Esophagus squamous epithelium (tissue), 5 donors: ENCODE measurements at regions not wholly inside any gene's neighbourhood (a gene's known extent, or its start where the extent isn't known, plus 50 kb on each side); places are given as distances from the start of the nearest gene placed in this dataset.

Experiments
- DNase-seq: peaks from one replicate; lab custom pipeline; 2025; lab: John Stamatoyannopoulos, UW
- H3K27ac ChIP-seq, 4 donors: fragments of 200-600 bp; sonication (generic); one replicate each; pipeline ENCODE4 v1.5.1; 2016 to 2019; ENCODE audit warnings: mild to moderate bottlenecking in 1 of 4
- H3K27me3 ChIP-seq, 4 donors: fragments of 200-600 bp; sonication (generic); 1 replicate in 3 of 4; 2 replicates in 1 of 4; pipeline versions ENCODE4 v1.5.1 to v1.6.0; 2017 to 2021; ENCODE audit warnings: antibody characterized with exemption in 1 of 4
- H3K36me3 ChIP-seq, 3 donors: fragments of 200-600 bp; sonication (generic); one replicate each; pipeline ENCODE4 v1.5.1; 2016 to 2019
- H3K4me1 ChIP-seq, 3 donors: fragments of 200-600 bp; sonication (generic); one replicate each; pipeline ENCODE4 v1.5.1; 2017 to 2019
- H3K4me3 ChIP-seq, 4 donors: fragments of 200-600 bp; sonication (generic); 1 replicate in 3 of 4; 2 replicates in 1 of 4; pipeline ENCODE4 v1.5.1; 2016 to 2019; ENCODE audit warnings: mild to moderate bottlenecking in 2 of 4, moderate library complexity in 1 of 4
- H3K9me3 ChIP-seq, 3 donors: fragments of 200-600 bp; sonication (generic); one replicate each; pipeline ENCODE4 v1.5.1; 2016 to 2019
- CTCF ChIP-seq, 6 experiments: fragments of 450-650 bp in 4 of 6; fragments of 200-600 bp in 2 of 6; sonication (generic) in 2 of 6; IDR thresholded peaks; one replicate each; pipeline ENCODE4 v1.5.1; 2016 to 2019; ENCODE audit warnings: antibody characterized with exemption in 6 of 6, mild to moderate bottlenecking in 4 of 6, moderate library complexity in 4 of 6
- POLR2A ChIP-seq, 4 donors: fragments of 450-650 bp; IDR thresholded peaks; one replicate each; pipeline ENCODE4 v1.6.1; 2017; ENCODE audit warnings: antibody characterized with exemption in 4 of 4, mild to moderate bottlenecking in 4 of 4, moderate library complexity in 3 of 4
- WGBS, 2 donors: methylation state at CpG; one replicate each; pipeline ENCODE4 v1.1.5; 2018; 5-methylcytosine and 5-hydroxymethylcytosine counted together
- intact Hi-C: fragments of 100-400 bp; cut with DNase I; formaldehyde crosslinking; loops from one replicate; pipeline ENCODE4 v1.15.0; 2022
- donor health status: DM: yes; HTN: yes; CAD: no.

DNA sequence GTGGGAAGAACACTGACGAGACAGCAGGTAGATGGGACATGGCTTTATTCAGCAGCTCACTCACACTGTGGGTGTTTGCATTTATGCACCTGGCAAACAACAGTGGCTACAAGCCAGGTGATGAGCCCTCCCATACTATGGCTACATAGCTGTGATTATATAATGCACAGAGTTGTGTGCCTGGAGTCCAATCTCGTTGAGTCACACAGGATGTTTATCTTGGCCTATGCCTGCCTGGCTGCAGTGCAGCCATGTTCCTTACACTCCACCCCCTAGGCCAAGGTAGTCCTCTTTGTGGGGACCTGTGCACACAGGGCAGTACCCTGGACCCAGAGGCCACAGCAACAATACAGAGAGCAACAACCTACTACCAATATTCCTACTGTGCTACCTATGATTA lies 1643.8 kb downstream of the MRPL39 start:
- H3K27me3 ChIP-seq: no peaks in the 10 kb centered on the region
- intact Hi-C loops: no loop called here
- H3K36me3 ChIP-seq: no peaks in the 10 kb centered on the region
- DNase-seq: no peak
- H3K4me1 ChIP-seq: no peaks in the 10 kb centered on the region
- no peak overlapping the region for H3K4me3 ChIP-seq
- H3K9me3 ChIP-seq: peaks cover 0 to 8% (median 0%) of the 10 kb centered on the region in 3 donors
- no peak overlapping the region for H3K27ac ChIP-seq
- TF ChIP-seq CTCF (IDR thresholded peaks at IDR 0.05): no peak
- no peak for TF ChIP-seq POLR2A (IDR thresholded peaks at IDR 0.05)
- WGBS, 2 donors: 47 to 48% methylated on average over 2 of the region's 2 CpGs

- Histone ChIP-seq H3K36me3 (no peaks in the 10 kb centered on the region), H3K9me3 (peaks cover 0 to 8% (median 0%) of the 10 kb centered on the region in 3 donors), H3K27ac (no peak overlapping the region), H3K4me3 (no peak overlapping the region), H3K27me3 (no peaks in the 10 kb centered on the region), H3K4me1 (no peaks in the 10 kb centered on the region)
- WGBS, 2 donors: 47 to 64% methylated on average over 2 of the region's 2 CpGs
- intact Hi-C loops: no loop called here
- DNase-seq: no peak
- TF ChIP-seq CTCF (IDR thresholded peaks at IDR 0.05) (no peak), POLR2A (IDR thresholded peaks at IDR 0.05) (no peak)
Measured at GRCh38 chr21:23960769-23961168, 1646.5 kb downstream of the MRPL39 start.

- Histone ChIP-seq H3K27me3 (no peaks in the 10 kb centered on the region), H3K27ac (no peak overlapping the region), H3K4me1 (no peaks in the 10 kb centered on the region), H3K4me3 (no peak overlapping the region), H3K9me3 (no peaks in the 10 kb centered on the region), H3K36me3 (no peaks in the 10 kb centered on the region)
- DNase-seq: no peak
- WGBS, 2 donors: 51 to 57% methylated on average over 5 of the region's 5 CpGs
- TF ChIP-seq POLR2A (IDR thresholded peaks at IDR 0.05) (no peak), CTCF (IDR thresholded peaks at IDR 0.05) (no peak)
- intact Hi-C loops: no loop called here
Measured at GRCh38 chr21:23955135-23955843, 1652.0 kb downstream of the MRPL39 start.

DNA sequence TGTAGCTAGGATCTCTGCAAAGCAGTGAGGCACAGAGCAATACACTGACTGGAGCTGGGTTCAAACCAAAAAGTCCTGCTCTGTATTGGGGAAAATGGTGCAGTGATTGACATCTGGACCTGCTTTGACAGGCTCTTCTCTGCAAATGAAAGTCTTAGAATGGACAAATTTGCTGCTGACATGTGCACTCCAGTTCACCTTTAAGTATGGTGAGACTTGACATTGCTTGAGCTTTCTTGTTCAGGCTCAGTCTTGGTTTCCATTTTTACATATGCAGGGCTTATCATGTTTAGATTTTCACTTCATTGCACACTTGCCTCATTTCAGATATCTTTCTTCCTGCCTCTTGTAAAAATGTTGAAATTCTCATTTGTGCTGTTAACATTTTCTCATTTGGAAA lies 1655.0 kb downstream of the MRPL39 start:
- Histone ChIP-seq H3K27ac (no peak overlapping the region), H3K4me1 (no peaks in the 10 kb centered on the region), H3K4me3 (no peak overlapping the region), H3K36me3 (no peaks in the 10 kb centered on the region), H3K9me3 (no peaks in the 10 kb centered on the region), H3K27me3 (no peaks in the 10 kb centered on the region)
- TF ChIP-seq POLR2A (IDR thresholded peaks at IDR 0.05) (no peak), CTCF (IDR thresholded peaks at IDR 0.05) (no peak)
- intact Hi-C loops: no loop called here
- no peak for DNase-seq

- Histone ChIP-seq H3K4me3 (no peak overlapping the region), H3K27ac (no peak overlapping the region), H3K27me3 (no peaks in the 10 kb centered on the region), H3K4me1 (no peaks in the 10 kb centered on the region), H3K36me3 (no peaks in the 10 kb centered on the region), H3K9me3 (no peaks in the 10 kb centered on the region)
- intact Hi-C loops: no loop called here
- TF ChIP-seq POLR2A (IDR thresholded peaks at IDR 0.05) (no peak), CTCF (IDR thresholded peaks at IDR 0.05) (no peak)
- no peak for DNase-seq
Measured at GRCh38 chr21:23951251-23951650, 1656.0 kb downstream of the MRPL39 start.
